HFF-Myc (cell line): ENCODE measurements at regions not wholly inside any gene's neighbourhood (a gene's known extent, or its start where the extent isn't known, plus 50 kb on each side); places are given as distances from the start of the nearest gene placed in this dataset.

Experiments used
- DNase-seq: peaks from one replicate; pipeline ENCODE4 v3.0.0-alpha.2; 2011; ENCODE audit warnings: low read depth; ENCODE audit errors: extremely low read depth
- H3K4me3 ChIP-seq: replicated peaks from 2 replicates; pipeline ENCODE4 v1.5.1; 2011; ENCODE audit warnings: low read depth, mild to moderate bottlenecking, control low read depth, low read length
- TF ChIP-seq, protein P1 (sequence below): IDR thresholded peaks from 2 replicates; pipeline ENCODE4 v1.5.1; 2012; ENCODE audit warnings: mild to moderate bottlenecking, low read depth, low read length, control low read depth; ENCODE audit errors: missing control alignments

DNA sequence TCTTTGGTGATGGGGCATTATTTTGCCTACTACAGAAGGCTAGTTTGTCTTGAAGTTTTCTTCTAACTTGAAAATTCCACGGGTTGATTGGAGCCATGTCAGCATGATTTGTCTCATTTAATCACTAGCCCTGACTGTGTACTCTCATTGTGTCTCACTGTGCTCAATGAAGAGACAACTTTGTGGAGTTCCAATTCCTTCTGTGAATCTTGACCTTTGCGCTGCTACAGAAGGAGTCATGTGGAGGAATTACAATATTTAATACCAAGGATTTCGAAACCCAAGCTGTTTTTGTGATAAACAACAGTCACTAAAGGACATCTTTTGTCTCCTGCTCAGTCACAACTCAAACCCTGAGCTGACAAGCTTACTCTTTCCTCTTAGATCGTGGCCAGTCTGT is 98.6 kb upstream of the ACTBL2 start:
- TF ChIP-seq, protein P1, sequence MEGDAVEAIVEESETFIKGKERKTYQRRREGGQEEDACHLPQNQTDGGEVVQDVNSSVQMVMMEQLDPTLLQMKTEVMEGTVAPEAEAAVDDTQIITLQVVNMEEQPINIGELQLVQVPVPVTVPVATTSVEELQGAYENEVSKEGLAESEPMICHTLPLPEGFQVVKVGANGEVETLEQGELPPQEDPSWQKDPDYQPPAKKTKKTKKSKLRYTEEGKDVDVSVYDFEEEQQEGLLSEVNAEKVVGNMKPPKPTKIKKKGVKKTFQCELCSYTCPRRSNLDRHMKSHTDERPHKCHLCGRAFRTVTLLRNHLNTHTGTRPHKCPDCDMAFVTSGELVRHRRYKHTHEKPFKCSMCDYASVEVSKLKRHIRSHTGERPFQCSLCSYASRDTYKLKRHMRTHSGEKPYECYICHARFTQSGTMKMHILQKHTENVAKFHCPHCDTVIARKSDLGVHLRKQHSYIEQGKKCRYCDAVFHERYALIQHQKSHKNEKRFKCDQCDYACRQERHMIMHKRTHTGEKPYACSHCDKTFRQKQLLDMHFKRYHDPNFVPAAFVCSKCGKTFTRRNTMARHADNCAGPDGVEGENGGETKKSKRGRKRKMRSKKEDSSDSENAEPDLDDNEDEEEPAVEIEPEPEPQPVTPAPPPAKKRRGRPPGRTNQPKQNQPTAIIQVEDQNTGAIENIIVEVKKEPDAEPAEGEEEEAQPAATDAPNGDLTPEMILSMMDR: no peak
- DNase-seq: no peak
- no peak overlapping the region for H3K4me3 ChIP-seq

DNA sequence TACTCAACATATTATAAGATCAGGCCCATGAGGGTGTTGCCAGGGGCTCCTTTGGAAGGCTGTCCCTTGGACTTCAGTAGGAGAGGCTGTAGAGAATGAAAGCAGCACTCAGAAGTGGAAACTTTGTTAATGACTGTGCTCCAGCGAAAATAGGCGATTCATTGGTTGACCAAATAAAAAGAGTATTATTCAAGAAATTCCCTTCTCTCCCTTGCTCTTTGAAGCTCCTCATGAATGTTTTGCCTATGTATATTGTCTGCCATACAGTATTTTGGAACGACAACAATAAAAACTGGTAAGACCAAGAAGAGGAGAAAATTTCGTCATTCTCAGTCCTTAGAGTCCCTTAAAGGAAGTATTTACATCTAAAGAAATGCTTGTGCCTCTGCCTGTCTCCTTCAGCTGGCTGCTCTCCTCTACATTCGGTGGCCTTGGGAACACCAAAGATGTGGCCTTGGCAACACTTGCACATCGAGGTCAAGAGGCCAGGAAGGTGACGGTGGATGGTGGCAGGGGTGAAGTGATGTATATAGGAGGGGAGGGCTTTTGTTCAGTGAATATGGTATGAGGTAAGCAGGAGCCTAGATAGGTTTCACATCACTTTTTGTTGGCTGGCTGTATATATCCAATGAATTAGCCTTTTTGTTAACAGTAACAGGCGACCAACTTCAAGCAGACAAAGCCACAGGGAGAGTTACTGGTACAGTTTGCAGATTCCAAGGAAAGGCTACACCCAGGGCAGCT is 95.0 kb upstream of the ACTBL2 start:
- DNase-seq: no peak
- TF ChIP-seq, protein P1: no peak
- no peak overlapping the region for H3K4me3 ChIP-seq

DNA sequence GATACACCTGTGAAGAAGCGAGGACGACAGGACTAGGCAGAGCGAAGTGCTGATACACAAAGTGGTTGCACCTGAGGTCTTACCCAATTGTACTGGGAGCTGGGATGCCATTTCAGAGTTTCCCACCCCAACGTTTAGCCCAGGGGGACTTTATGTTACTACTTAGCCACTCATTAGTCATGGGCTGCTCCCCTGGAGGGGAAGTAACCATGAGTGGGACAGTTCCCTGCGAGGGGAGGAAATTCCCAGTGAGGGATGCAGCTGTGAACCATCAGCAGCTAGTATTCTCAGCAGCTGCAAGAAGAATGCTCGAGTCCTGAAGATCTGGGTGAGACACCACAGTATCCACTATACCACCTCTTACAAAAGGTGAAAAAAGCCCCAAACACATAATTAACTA is 93.7 kb upstream of the ACTBL2 start:
- no peak overlapping the region for H3K4me3 ChIP-seq
- DNase-seq: no peak
- TF ChIP-seq, protein P1: no peak

DNA sequence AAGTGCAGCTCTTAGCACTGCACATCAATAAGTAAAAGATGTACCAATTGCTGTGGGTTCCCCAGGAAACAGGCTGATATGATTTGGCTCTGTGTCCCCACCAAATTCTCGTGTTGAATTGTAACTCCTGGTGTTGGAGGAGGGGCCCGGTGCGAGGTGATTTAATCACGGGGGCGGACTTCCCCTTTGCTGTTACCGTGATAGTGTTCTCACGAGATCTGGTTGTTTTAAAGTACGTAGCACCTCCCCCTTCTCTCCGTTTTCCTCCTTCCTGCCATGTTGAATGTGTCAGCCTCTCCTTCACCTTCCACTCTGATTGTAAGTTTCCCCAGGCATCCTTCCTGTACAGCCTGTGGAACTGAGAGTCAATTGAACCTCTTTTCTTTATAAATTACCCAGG is 93.2 kb upstream of the ACTBL2 start:
- TF ChIP-seq, protein P1: no peak
- no peak overlapping the region for H3K4me3 ChIP-seq
- DNase-seq: no peak

DNA sequence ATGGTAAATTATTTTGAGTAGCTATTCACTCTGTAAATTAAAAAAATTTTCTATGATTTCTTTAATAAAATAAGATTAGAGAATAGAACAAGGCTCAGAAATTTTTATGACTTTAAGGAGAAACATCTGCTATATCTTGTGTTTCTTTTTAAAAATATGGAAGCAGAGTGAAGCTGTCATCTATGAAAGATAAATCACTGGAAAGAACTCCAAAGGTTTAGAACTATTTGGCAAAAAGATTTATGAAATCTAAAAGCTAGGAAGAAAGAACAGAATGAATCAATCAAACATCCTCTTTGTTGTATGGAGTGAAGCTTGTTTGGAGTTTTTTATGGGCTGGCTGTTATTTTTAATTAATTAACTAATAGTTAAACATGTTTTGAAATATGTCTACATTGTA is 89.8 kb upstream of the ACTBL2 start:
- no peak for DNase-seq
- TF ChIP-seq, protein P1: no peak
- no peak overlapping the region for H3K4me3 ChIP-seq

DNA sequence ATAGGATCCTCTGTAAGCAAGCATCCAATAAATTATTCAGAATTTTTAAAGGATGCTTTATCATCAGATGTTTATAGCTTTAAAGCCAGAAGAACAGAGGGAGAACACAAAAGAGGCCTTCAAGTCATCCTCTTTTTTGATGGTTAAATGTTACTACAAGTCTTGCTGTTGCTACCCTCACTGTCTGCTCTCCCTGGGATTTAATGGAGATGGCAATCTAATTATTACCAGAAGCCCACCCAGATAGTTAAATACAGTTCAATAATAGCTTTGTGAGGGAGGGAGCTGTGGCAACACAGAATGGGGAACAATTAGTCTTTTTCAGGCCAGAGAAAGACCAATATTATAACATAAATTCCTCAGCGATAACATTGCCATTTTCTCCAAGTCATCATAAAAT is 87.0 kb upstream of the ACTBL2 start:
- TF ChIP-seq, protein P1: no peak
- DNase-seq: no peak
- no peak overlapping the region for H3K4me3 ChIP-seq

DNA sequence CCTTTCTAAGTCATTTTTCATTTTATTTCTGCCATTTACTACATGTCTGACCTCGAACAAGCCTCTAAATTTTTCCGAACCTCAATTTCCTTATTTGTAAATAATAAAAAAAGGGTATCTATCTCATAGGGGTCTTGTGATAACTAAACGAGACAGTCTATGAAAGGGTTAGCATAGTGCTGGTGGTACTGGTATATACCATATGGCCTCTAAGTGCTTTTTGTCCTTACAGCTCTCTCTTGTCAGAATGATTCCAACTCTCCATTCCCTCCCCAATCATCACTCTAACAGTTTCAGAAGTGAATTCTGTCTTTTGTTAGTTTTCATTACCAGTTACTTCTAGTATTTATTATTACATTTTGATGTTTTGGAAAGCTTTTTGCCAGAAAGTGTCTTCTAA is 85.5 kb upstream of the ACTBL2 start:
- DNase-seq: no peak
- TF ChIP-seq, protein P1: no peak
- H3K4me3 ChIP-seq: no peak overlapping the region
